ENCODE measurements at regions not wholly inside any gene's neighbourhood (a gene's known extent, or its start where the extent isn't known, plus 50 kb on each side); places are given as distances from the start of the nearest gene placed in this dataset.

- WGBS, result 83% methylated on average over 1 of the region's 1 CpG
- TF ChIP-seq ATF3 (IDR thresholded peaks at IDR 0.05) (no peak), TAF1 (conservative IDR thresholded peaks at IDR 0.05) (no peak), SP1 (IDR thresholded peaks at IDR 0.05) (no peak), EGR1 (IDR thresholded peaks at IDR 0.05; ENCODE audit: low read depth in 2 of 2) (no peak), HNF4G (IDR thresholded peaks at IDR 0.05) (no peak), YY1 (IDR thresholded peaks at IDR 0.05) (no peak), RAD21 (IDR thresholded peaks at IDR 0.05) (no peak), JUND (IDR thresholded peaks at IDR 0.05) (no peak), ZBTB33 (IDR thresholded peaks at IDR 0.05) (no peak)
These were observed 67.6 kb upstream of the IGSF1 start for GRCh38 chrX:131356725-131357124.

GRCh38 chrX:131359611-131360010 is 70.5 kb upstream of the IGSF1 start:
- no peak for DNase-seq (ENCODE audit: low spot score)
- H3K27ac ChIP-seq (ENCODE audit: low read depth in 1 of 2, low read length in 2 of 2), result no peak overlapping the region
- no peak overlapping the region for H3K4me3 ChIP-seq (ENCODE audit: low read depth in 1 of 3, low read length in 3 of 3)
- TF ChIP-seq REST (IDR thresholded peaks at IDR 0.05), result no peak
- TF ChIP-seq MAX (IDR thresholded peaks at IDR 0.05), result no peak
- no peak for TF ChIP-seq ZBTB33 (IDR thresholded peaks at IDR 0.05)
- no peak for TF ChIP-seq JUND (IDR thresholded peaks at IDR 0.05)
- no peak for TF ChIP-seq EGR1 (IDR thresholded peaks at IDR 0.05; ENCODE audit: low read depth in 2 of 2)
- TF ChIP-seq CTCF (IDR thresholded peaks at IDR 0.05; ENCODE audit: low read depth, low read length, missing input control), result no peak
- TF ChIP-seq FOXA1 (IDR thresholded peaks at IDR 0.05), result no peak
- no peak for TF ChIP-seq HNF4A (conservative IDR thresholded peaks at IDR 0.05)
- no peak for TF ChIP-seq ATF3 (IDR thresholded peaks at IDR 0.05)
- TF ChIP-seq FOXA2 (IDR thresholded peaks at IDR 0.05), result no peak
- no peak for TF ChIP-seq SP1 (IDR thresholded peaks at IDR 0.05)
- WGBS, result 69% methylated on average over 2 of the region's 2 CpGs
- no peak overlapping the region for H3K9ac ChIP-seq (ENCODE audit: low read depth in 1 of 2, low read length in 2 of 2)
- no peaks in the 10 kb centered on the region for H3K9me3 ChIP-seq (ENCODE audit: control insufficient read depth in 4 of 4, low read length in 3 of 4)
- no peaks in the 10 kb centered on the region for H3K36me3 ChIP-seq (ENCODE audit: control insufficient read depth in 4 of 4, insufficient read depth in 3 of 4, low read depth in 1 of 4, low read length in 3 of 4)
- H3K4me1 ChIP-seq (ENCODE audit: control insufficient read depth in 4 of 4, insufficient read depth in 4 of 4, low read length in 3 of 4), result no peaks in the 10 kb centered on the region
- peaks cover 0 to 3% (median 0%) of the 10 kb centered on the region in 4 donors for H3K27me3 ChIP-seq (ENCODE audit: control insufficient read depth in 4 of 4, insufficient read depth in 4 of 4, low read length in 3 of 4)

More at GRCh38 chrX:131356725-131357124, 67.6 kb upstream of the IGSF1 start:
- no peak for DNase-seq (ENCODE audit: low spot score)
- H3K9ac ChIP-seq (ENCODE audit: low read depth in 1 of 2, low read length in 2 of 2), result no peak overlapping the region
- H3K4me3 ChIP-seq (ENCODE audit: low read depth in 1 of 3, low read length in 3 of 3), result no peak overlapping the region
- H3K9me3 ChIP-seq (ENCODE audit: control insufficient read depth in 4 of 4, low read length in 3 of 4), result no peaks in the 10 kb centered on the region
- no peak overlapping the region for H3K27ac ChIP-seq (ENCODE audit: low read depth in 1 of 2, low read length in 2 of 2)
- peaks cover 0 to 3% (median 0%) of the 10 kb centered on the region in 4 donors for H3K27me3 ChIP-seq (ENCODE audit: control insufficient read depth in 4 of 4, insufficient read depth in 4 of 4, low read length in 3 of 4)
- no peaks in the 10 kb centered on the region for H3K36me3 ChIP-seq (ENCODE audit: control insufficient read depth in 4 of 4, insufficient read depth in 3 of 4, low read depth in 1 of 4, low read length in 3 of 4)
- H3K4me1 ChIP-seq (ENCODE audit: control insufficient read depth in 4 of 4, insufficient read depth in 4 of 4, low read length in 3 of 4), result no peaks in the 10 kb centered on the region

Measured in liver (tissue), 8 donors.